Adrenal gland (tissue), 9 donors: ENCODE measurements at regions not wholly inside any gene's neighbourhood (a gene's known extent, or its start where the extent isn't known, plus 50 kb on each side); places are given as distances from the start of the nearest gene placed in this dataset.
A peak's percentile ranks its signal among the peaks of the same experiment; 100 is the strongest.

Experiments
- DNase-seq, 7 donors: peaks; one replicate each; pipeline ENCODE4 v3.0.0-alpha.2; 2019 to 2020
- H3K27ac ChIP-seq, 5 donors: fragments of 200-600 bp; sonication (generic) in 4 of 5; 1 replicate in 3 of 5; 2 replicates in 2 of 5; pipeline versions ENCODE4 v1.5.1 to v1.8.0; 2016 to 2020; ENCODE audit warnings: mild to moderate bottlenecking in 1 of 5
- H3K27me3 ChIP-seq: fragments of 200-600 bp; 2 replicates; pipeline ENCODE4 v1.8.0; 2021
- H3K36me3 ChIP-seq, 2 donors: fragments of 200-600 bp; replicated peaks in 1 of 2; 1 replicate in 1 of 2; 2 replicates in 1 of 2; pipeline versions ENCODE4 v1.5.1 to v1.8.0; 2018 to 2022
- H3K4me1 ChIP-seq, 2 donors: fragments of 200-600 bp; replicated peaks in 1 of 2; 1 replicate in 1 of 2; 2 replicates in 1 of 2; pipeline versions ENCODE4 v1.5.1 to v1.8.0; 2018 to 2021
- H3K4me3 ChIP-seq, 4 donors: fragments of 200-600 bp; sonication (generic) in 3 of 4; one replicate each; pipeline ENCODE4 v1.5.1; 2016 to 2018
- H3K9me3 ChIP-seq, 3 donors: fragments of 200-600 bp; sonication (generic) in 1 of 3; replicated peaks in 1 of 3; 1 replicate in 2 of 3; 2 replicates in 1 of 3; pipeline versions ENCODE4 v1.5.1 to v1.8.0; 2016 to 2021
- CTCF ChIP-seq, 6 experiments: fragments of 450-650 bp in 4 of 6; fragments of 200-600 bp in 2 of 6; sonication (generic) in 1 of 6; IDR thresholded peaks; 1 replicate in 5 of 6; 2 replicates in 1 of 6; pipeline versions ENCODE4 v1.5.1 to v1.8.0; 2016 to 2021; ENCODE audit warnings: antibody characterized with exemption in 6 of 6, mild to moderate bottlenecking in 2 of 6, moderate library complexity in 1 of 6
- POLR2A ChIP-seq, 2 donors: fragments of 450-650 bp; IDR thresholded peaks; one replicate each; pipeline ENCODE4 v1.6.1; 2017; ENCODE audit warnings: antibody characterized with exemption in 2 of 2, mild to moderate bottlenecking in 2 of 2, moderate library complexity in 1 of 2
- WGBS, 4 donors: extraction: QIAGEN DNeasy Blood & Tissue Kit in 2 of 4; methylation state at CpG; one replicate each; pipeline versions ENCODE4 v1.1.5 to v1.1.7; 2013 to 2017; 5-methylcytosine and 5-hydroxymethylcytosine counted together
- intact Hi-C, 2 donors: fragments of 100-400 bp; cut with DNase I; formaldehyde crosslinking; loops; one replicate each; pipeline versions ENCODE4 v1.14.1 to v1.15.0; 2022 to 2023
- donor health status: healthy with polysubstance abuse.
- donor health status: Bipolar disorder and iron deficiency.
- donor health status: DM: yes; HTN: yes; CAD: no.
- donor health status: DM: no; HTN: no; CAD: no.
- donor health status: DM: no; HTN: no; CAD: no.

- peaks cover 2 to 6% of the 10 kb centered on the region in 2 donors for H3K4me1 ChIP-seq
- H3K27me3 ChIP-seq: no peaks in the 10 kb centered on the region
- H3K27ac ChIP-seq: peak overlapping the region in 2 of 5 donors; percentile 4 to 11
- intact Hi-C loops: no loop called here
- WGBS, 4 donors: 77 to 88% (median 78%) methylated on average over 4 of the region's 4 CpGs
- DNase-seq: peak in 6 of 7 donors; percentile 26 to 58 (median 41)
- no peaks in the 10 kb centered on the region for H3K9me3 ChIP-seq
- H3K36me3 ChIP-seq: no peaks in the 10 kb centered on the region
- TF ChIP-seq POLR2A (IDR thresholded peaks at IDR 0.05): no peak
- no peak for TF ChIP-seq CTCF (IDR thresholded peaks at IDR 0.05)
- no peak overlapping the region for H3K4me3 ChIP-seq
Observed at GRCh38 chr4:54545663-54546424, 111.9 kb upstream of the KIT start.

- TF ChIP-seq CTCF (IDR thresholded peaks at IDR 0.05) (no peak), POLR2A (IDR thresholded peaks at IDR 0.05) (no peak)
- 44 to 56% (median 50%) methylated on average over 7 of the region's 7 CpGs for WGBS, 4 donors
- H3K9me3 ChIP-seq: no peaks in the 10 kb centered on the region
- H3K36me3 ChIP-seq: no peaks in the 10 kb centered on the region
- H3K4me1 ChIP-seq: peaks cover 2 to 6% of the 10 kb centered on the region in 2 donors
- peak in 2 of 7 donors; percentile 14 to 23 for DNase-seq
- no peaks in the 10 kb centered on the region for H3K27me3 ChIP-seq
- intact Hi-C loops: no loop called here
- no peak overlapping the region for H3K4me3 ChIP-seq
- H3K27ac ChIP-seq: peak overlapping the region in 1 of 5 donors; percentile 59
Observed at GRCh38 chr4:54547299-54548097, 110.3 kb upstream of the KIT start.

- H3K27me3 ChIP-seq: no peaks in the 10 kb centered on the region
- no peak for TF ChIP-seq CTCF (IDR thresholded peaks at IDR 0.05)
- TF ChIP-seq POLR2A (IDR thresholded peaks at IDR 0.05): no peak
- H3K36me3 ChIP-seq: no peaks in the 10 kb centered on the region
- intact Hi-C loops: no loop called here
- no peaks in the 10 kb centered on the region for H3K9me3 ChIP-seq
- 85 to 93% (median 88%) methylated on average over 3 of the region's 3 CpGs for WGBS, 4 donors
- DNase-seq: no peak
- peaks cover 2 to 6% of the 10 kb centered on the region in 2 donors for H3K4me1 ChIP-seq
- no peak overlapping the region for H3K27ac ChIP-seq
- no peak overlapping the region for H3K4me3 ChIP-seq
Observed at GRCh38 chr4:54548098-54548620, 109.6 kb upstream of the KIT start.

GRCh38 chr4:54548831-54549460 is 108.8 kb upstream of the KIT start:
- intact Hi-C loops: no loop called here
- H3K36me3 ChIP-seq: no peaks in the 10 kb centered on the region
- TF ChIP-seq POLR2A (IDR thresholded peaks at IDR 0.05): no peak
- no peak for TF ChIP-seq CTCF (IDR thresholded peaks at IDR 0.05)
- H3K4me3 ChIP-seq: no peak overlapping the region
- DNase-seq: no peak
- H3K27ac ChIP-seq: no peak overlapping the region
- no peaks in the 10 kb centered on the region for H3K27me3 ChIP-seq
- 81 to 90% (median 86%) methylated on average over 8 to 9 of the region's 9 CpGs for WGBS, 4 donors
- peaks cover 2 to 6% of the 10 kb centered on the region in 2 donors for H3K4me1 ChIP-seq
- H3K9me3 ChIP-seq: no peaks in the 10 kb centered on the region
